ENCODE measurements at regions not wholly inside any gene's neighbourhood (a gene's known extent, or its start where the extent isn't known, plus 50 kb on each side); places are given as distances from the start of the nearest gene placed in this dataset.
"Not testable (repeated sequence)": the region's sequence is repeated elsewhere in the genome, so short reads cannot be mapped to it uniquely, and the experiment has no call there.

DNA sequence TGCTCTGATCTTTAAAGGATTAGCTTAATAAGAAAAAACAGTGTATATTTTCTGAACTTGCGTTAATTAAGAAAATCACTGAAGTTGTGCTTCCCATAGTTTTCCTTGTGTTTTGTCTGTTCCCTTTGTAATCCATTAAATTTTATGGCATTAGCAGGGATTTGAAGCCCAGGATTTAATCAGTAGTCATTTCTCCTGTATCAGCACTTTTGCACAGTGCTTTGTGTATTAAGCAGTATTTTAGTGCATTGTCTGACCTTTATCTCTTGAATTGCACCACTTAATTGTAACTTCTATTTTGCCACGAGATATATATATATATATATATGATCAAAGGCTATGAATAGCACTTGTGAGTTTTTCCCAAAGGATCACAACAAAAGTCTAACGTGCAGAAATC, 133.7 kb downstream of the S1PR1 start:
- no peak for DNase-seq

- no peak for DNase-seq
These were observed 134.4 kb downstream of the S1PR1 start for GRCh38 chr1:101371259-101371658.

DNA sequence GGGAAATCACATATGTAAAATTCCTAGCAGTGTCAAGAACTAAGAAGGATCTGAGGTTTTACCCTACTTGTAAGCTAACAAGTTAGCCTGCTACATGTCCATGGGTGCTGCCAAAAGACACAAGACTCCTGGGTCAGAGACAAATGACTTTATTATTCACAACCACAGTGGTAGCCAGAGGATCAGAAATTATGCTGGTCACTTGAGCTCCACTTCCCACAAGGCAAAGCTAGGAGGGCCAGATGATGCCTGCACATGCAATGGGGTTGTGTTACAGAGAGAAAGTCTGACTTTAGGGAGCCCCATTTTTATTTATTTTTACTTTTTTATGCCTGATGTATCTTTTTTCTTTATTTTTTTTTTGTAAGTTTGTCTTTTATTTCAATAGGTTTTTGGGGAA, 136.8 kb downstream of the S1PR1 start:
- DNase-seq, result no peak

- not testable (repeated sequence) for DNase-seq
These were observed 138.6 kb downstream of the S1PR1 start for GRCh38 chr1:101375448-101375847.

GRCh38 chr1:101376121-101377083, 139.6 kb downstream of the S1PR1 start:
- no peak for DNase-seq

GRCh38 chr1:101377084-101377835, 140.4 kb downstream of the S1PR1 start:
- DNase-seq, result no peak

DNA sequence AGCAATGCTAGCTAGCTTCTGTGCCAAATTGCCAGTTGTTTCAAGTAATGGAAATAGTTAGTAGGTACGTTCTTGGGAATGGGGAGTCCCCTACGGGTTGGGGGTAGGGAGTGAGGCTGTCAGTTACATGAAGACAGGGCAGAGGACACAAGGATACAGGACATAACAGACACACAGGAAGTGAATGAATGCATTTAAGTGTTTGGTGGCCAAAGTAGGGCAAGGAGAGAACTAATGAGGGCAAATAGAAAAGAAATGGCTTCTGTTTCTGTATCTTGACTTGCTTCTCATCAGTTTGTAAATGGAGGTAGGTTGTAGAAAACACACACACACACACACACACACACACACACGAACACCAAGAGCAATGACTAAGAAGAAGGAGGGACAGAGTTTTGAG, 142.2 kb downstream of the S1PR1 start:
- no peak for DNase-seq

- no peak for DNase-seq
These were observed 143.1 kb downstream of the S1PR1 start for GRCh38 chr1:101379950-101380349.

- DNase-seq, result no peak
These were observed 145.3 kb downstream of the S1PR1 start for GRCh38 chr1:101382135-101382534.

DNA sequence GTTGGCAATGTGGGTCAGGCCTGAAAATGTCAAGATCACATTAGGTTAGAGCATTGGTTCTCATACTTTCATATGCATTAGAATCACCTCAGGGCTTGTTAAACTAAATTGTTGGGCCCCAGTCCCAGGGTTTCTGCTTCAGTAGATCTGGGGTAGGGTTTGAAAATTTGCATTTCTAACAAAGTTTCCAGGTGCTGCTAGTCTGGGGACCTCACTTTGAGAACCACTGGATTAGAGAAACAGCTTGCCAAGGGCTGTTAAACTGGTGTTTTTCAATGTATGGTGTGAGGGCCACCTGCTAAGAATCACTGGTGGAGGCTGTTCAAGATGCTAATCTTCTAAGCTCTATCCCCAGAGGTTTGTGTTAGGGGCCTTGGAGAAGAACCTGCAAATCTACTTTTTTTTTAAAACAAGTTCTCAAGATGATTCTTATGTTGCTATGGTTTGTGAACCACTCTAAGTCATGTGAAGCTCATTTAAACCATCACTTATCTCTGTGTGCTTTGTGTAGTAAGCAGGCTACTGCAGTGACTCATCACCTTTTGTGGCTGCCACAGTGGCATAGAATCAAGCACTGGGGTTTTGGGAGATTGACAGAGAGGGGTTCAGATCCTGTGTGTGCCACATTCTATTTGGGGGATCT, 152.2 kb downstream of the S1PR1 start:
- no peak for DNase-seq

GRCh38 chr1:101389547-101389929, 152.7 kb downstream of the S1PR1 start:
- no peak for DNase-seq

- no peak for DNase-seq
These were observed 155.7 kb downstream of the S1PR1 start for GRCh38 chr1:101392552-101392951.

DNA sequence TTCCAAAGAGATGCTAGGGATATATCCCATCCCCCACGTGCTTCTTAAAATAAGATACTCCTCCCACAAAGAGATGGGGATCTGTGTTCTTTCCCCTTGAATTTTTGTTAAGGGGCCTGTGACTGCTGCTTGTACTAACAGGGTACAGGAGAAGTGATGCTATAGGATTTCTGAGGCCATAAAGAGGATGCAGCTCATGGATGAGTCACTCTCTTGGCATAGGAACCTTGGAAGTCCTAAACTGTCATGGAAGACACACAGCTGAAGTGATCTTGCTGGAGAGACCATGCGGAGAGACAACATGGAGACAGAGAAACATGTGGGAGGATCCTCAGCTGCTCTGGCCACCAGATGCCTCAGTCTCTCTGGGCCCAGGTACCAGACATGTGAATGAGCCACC, 157.2 kb downstream of the S1PR1 start:
- no peak for DNase-seq

DNA sequence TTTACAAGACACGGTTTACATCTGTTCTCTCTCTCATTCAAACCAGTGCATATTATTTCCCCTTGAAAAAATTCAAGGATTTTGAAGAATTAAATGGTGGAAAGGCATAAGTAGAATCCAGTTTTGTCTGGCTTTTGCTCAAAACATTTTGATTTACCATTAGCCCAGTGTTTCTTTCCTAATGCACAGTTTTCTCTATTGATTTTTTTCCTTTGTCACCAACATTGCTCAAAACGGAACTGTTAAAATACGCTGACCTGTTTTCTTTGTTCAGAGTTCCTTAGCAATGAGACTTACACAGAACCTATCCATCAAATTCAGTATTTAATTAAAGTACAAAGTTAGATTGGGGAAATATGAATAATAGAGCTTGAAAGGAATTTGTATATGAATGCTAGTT, 162.4 kb downstream of the S1PR1 start:
- no peak for DNase-seq

GRCh38 chr1:101406271-101406670, 169.5 kb downstream of the S1PR1 start:
- no peak for DNase-seq

DNA sequence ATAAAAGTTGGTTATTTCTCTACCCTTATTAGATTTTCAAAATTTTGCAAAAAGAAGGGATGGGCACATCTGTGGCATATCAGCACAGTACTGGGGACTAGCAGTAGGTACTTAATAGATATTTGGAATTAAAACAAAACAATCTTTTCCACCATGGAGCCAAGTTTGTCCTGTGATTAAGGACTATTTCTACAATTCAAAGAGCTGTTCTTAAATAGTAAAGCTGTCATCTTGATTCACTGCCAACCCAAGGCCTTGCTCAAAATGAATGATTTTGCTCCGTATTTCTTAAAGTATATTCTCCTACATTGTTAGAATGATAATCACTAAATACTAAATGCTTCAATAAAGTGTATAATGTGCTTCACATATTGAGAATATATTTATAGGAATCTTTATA, 169.9 kb downstream of the S1PR1 start:
- DNase-seq, result no peak

DNA sequence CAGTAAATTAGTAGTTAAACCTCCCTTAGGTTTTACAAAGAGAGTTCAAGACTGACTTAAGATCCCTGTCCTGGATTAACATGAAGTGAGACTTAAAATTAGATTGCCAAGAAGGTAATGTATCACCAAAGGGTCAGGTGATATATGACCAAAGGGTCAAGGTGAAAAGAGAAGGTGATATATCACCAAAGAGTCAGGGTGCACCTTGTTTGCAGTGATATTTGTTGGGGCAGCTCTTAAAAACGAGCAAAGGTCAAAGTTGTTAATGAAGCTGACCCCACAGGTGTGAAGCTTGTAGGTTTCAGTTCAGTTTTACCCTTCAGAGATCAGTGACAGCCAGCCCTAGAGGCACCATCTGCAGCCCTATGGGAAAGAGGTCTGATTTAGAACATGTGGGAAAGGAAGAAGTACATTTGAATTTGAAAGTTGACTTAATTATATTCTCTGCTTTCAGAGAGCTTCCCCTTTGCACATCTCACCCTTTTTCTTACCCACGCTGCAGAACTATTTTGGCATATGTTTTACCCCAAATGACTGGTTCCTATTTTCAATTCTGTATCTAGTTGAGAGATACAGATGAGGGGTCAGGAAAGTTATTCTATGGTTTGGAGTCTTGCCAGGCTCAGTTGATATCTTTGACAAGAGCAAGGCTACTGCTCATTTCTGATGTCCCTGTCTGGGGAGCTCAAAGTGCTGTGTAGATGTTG, 170.8 kb downstream of the S1PR1 start:
- no peak for DNase-seq

- DNase-seq, result no peak
These were observed 171.6 kb downstream of the S1PR1 start for GRCh38 chr1:101408212-101409042.

- DNase-seq, result no peak
These were observed 172.3 kb downstream of the S1PR1 start for GRCh38 chr1:101409102-101409501.

- DNase-seq, result no peak
These were observed 173.4 kb downstream of the S1PR1 start for GRCh38 chr1:101410048-101410878.

- DNase-seq, result no peak
These were observed 183.6 kb downstream of the S1PR1 start for GRCh38 chr1:101420406-101420805.

Measured in right kidney (tissue), 1 donor.